Fibroblast of pulmonary artery (primary cell): ENCODE measurements at regions not wholly inside any gene's neighbourhood (a gene's known extent, or its start where the extent isn't known, plus 50 kb on each side); places are given as distances from the start of the nearest gene placed in this dataset.

ENCODE experiments used
- DNase-seq: peaks from one replicate; pipeline ENCODE4 v3.0.0-alpha.2; 2010; ENCODE audit warnings: low read depth
- H3K4me3 ChIP-seq: replicated peaks from 2 replicates; pipeline ENCODE4 v1.5.1; 2011; ENCODE audit warnings: low read depth, mild to moderate bottlenecking, control low read depth, low read length, moderate library complexity
- TF ChIP-seq, protein P1 (sequence below): IDR thresholded peaks from 2 replicates; pipeline ENCODE4 v1.5.1; 2011; ENCODE audit warnings: mild to moderate bottlenecking, control low read depth, low read length, inconsistent platforms; ENCODE audit errors: missing control alignments

DNA sequence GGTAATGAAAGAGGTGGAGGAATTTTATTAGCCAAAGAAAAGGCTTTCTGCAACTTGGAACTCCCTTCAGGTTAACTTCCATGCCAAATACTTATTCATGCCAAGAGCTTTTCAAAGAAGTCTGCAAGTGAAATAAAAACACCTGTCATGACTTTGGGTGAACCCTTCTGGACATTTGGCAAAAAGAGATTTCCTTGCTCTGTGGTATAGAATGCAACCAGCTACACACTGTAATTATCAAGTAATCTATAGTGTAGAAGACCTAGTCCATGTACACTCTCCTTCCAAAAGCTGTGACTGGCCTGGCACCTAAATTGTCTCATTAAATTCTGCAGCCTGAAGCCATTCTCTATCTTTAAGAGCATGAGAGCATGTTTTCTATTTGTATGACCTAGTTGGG lies 232.3 kb downstream of the COL12A1 start:
- DNase-seq = no peak
- TF ChIP-seq, protein P1, sequence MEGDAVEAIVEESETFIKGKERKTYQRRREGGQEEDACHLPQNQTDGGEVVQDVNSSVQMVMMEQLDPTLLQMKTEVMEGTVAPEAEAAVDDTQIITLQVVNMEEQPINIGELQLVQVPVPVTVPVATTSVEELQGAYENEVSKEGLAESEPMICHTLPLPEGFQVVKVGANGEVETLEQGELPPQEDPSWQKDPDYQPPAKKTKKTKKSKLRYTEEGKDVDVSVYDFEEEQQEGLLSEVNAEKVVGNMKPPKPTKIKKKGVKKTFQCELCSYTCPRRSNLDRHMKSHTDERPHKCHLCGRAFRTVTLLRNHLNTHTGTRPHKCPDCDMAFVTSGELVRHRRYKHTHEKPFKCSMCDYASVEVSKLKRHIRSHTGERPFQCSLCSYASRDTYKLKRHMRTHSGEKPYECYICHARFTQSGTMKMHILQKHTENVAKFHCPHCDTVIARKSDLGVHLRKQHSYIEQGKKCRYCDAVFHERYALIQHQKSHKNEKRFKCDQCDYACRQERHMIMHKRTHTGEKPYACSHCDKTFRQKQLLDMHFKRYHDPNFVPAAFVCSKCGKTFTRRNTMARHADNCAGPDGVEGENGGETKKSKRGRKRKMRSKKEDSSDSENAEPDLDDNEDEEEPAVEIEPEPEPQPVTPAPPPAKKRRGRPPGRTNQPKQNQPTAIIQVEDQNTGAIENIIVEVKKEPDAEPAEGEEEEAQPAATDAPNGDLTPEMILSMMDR = no peak
- no peak overlapping the region for H3K4me3 ChIP-seq

DNA sequence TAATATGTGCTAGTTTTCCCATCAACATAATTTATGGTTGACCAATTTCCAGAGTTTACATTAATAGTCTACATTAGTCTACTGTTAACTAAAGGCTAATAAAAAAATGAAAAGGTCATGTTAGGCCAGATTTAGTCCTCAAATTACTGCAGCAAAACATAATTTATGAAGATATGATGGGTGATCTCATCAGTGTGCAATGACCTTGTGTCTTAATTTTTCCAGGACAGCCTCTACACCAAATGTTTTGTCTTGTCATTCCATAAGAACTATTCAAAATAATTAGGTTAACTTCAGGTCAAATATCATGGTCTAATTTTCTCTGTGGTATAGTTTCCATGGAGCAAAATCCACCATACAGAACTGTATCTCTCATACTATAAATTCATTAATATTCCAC lies 234.2 kb downstream of the COL12A1 start:
- DNase-seq = no peak
- no peak overlapping the region for H3K4me3 ChIP-seq
- TF ChIP-seq, protein P1 = no peak

DNA sequence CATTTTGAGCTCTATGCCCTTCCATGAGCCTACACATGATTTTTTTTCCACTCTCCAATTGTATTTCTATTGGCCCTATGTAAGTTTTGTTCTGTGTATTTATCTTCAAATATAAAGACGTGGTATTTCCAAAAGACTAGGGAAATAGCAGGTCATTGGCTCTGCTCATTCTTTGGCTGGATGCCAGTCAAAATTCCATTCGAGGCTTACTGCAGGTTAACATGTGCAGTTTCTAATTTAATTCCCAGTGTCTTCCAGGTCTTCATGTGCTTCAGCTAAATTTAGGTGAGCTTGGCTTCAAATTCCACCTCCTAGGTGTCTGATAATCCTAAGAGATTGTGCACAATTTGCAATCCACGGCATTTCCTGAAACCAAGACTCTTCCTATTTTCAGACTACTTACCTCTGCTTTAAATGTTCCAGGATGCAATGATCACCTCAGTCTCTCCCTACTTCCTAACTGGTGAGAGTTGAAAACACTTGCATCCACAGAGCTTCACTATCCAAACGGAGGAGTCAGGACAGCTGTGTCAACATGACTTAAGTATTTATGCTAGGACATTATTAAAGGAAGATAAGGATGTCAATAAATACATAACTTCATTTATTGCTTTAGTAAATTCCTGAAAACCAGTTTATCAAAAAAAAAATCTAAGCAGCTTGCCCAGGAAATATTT lies 236.1 kb downstream of the COL12A1 start:
- TF ChIP-seq, protein P1 = no peak
- peak; percentile 0 for DNase-seq
- no peak overlapping the region for H3K4me3 ChIP-seq

DNA sequence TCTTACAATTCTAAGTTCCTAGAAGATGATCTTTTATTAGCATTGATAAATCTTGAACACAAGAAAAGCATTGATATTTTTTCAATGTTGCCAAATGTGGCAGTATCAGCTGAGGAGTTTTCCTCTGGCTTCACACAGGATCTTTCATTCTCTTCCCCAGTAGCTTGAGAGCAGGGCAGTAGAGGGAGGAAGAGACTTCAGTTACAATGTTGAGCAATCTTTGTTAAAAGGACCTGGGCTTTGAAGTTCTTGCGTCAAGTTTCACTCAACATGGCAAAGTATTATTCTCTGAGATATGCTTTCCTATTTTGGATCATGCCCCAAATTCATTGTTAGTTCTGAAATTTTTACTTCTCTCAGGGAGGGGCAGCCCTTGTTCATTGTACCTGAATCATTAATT lies 238.0 kb downstream of the COL12A1 start:
- TF ChIP-seq, protein P1 = no peak
- DNase-seq = peak; percentile 7
- no peak overlapping the region for H3K4me3 ChIP-seq

DNA sequence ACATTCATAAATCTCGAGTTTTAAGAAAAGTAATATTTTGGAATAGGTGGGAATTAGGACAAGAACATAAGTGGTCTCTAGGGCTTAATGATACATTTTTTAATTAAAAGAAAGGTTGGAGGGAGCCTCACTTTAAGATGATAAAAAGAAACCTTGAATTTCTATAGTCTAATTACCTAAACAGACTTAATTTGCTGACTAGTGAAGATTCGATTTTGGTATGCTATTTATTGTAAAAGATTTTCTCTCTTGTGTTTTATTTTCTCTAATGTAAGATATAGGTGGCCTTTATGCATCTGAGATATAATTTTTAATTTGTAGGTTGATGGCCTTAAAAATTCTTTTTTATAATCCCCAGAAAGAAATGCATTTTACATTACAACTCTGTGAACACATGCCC lies 239.1 kb downstream of the COL12A1 start:
- TF ChIP-seq, protein P1 = no peak
- no peak overlapping the region for H3K4me3 ChIP-seq
- DNase-seq = no peak

DNA sequence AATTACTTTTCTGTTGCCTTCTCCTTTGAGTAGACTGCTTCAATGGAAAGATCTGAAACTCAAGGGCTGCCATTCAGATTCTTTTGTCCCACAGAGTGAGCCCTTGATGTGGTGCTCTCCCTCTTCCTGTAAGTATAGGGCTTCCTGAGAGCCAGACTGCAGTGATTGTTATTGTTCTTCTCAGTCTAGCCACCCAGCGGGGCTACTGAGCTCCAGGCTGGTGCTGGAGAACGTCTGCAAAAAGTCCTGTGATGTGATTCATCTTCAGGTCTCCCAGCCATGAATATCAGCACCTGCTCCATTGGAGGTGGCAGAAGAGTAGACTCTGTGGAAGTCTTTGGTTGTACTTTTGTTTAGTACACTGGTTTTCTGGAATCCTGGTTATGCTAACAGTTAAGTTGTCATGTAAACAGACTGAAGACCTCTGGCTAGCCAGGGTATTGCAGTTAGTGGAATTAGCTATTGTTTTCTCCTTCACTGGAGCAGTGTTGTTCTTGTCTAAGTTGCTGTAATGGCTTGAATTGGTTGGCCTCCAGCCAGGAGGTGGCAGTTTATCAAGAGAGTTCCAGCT lies 240.9 kb downstream of the COL12A1 start:
- TF ChIP-seq, protein P1 = no peak
- DNase-seq = peak; percentile 24

More for the DNA sequence above, 240.9 kb downstream of the COL12A1 start:
- no peak overlapping the region for H3K4me3 ChIP-seq
